ENCODE measurements at regions not wholly inside any gene's neighbourhood (a gene's known extent, or its start where the extent isn't known, plus 50 kb on each side); places are given as distances from the start of the nearest gene placed in this dataset.

DNA sequence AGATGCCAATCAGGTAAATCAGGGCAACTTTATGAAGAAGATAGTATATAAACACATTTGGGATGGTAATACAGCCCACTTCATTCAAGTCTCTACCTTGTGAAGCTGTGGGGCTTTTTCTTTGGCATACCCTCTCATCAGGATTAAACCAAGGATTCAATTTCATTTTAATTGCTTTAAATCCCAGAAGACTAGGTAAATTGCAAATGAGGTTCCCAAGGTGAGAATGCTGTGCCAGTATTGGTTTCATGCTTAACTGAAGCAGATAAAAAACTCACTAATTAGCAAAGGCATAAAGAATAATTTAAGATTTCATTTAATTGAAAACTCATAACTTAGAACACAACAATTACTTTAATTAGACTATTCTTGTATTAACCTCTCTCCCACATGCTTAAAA, 1218.1 kb downstream of the FAM181B start:
- TF ChIP-seq CTCF (IDR thresholded peaks at IDR 0.05) (no peak), POLR2A (IDR thresholded peaks at IDR 0.05) (no peak)
